SJSA1 (cell line): ENCODE measurements at regions not wholly inside any gene's neighbourhood (a gene's known extent, or its start where the extent isn't known, plus 50 kb on each side); places are given as distances from the start of the nearest gene placed in this dataset.

Experiments
- DNase-seq, 2 experiments: peaks; one replicate each; pipeline ENCODE4 v3.0.0-alpha.2; 2015 to 2020; ENCODE audit warnings: low spot score in 2 of 2, low read depth in 1 of 2
- H3K27ac ChIP-seq: fragments of 250-450 bp; sonication (Bioruptor Pico); 2 replicates; pipeline ENCODE4 v1.5.1; 2020; ENCODE audit warnings: mild to moderate bottlenecking, moderate library complexity
- H3K27me3 ChIP-seq: fragments of 250-450 bp; sonication (Bioruptor Pico); replicated peaks from 2 replicates; pipeline ENCODE4 v1.5.1; 2020; ENCODE audit warnings: mild to moderate bottlenecking, moderate library complexity
- H3K36me3 ChIP-seq: fragments of 250-450 bp; sonication (Bioruptor Pico); 2 replicates; pipeline ENCODE4 v1.5.1; 2020; ENCODE audit warnings: mild to moderate bottlenecking
- H3K4me1 ChIP-seq: fragments of 250-450 bp; sonication (Bioruptor Pico); replicated peaks from 2 replicates; pipeline ENCODE4 v1.6.1; 2021; ENCODE audit warnings: mild to moderate bottlenecking
- H3K4me3 ChIP-seq: fragments of 250-450 bp; sonication (Bioruptor Pico); 2 replicates; pipeline ENCODE4 v1.5.1; 2020; ENCODE audit warnings: mild to moderate bottlenecking
- H3K9me3 ChIP-seq: fragments of 250-450 bp; sonication (Bioruptor Pico); replicated peaks from 2 replicates; pipeline ENCODE4 v1.5.1; 2020; ENCODE audit warnings: mild to moderate bottlenecking

DNA sequence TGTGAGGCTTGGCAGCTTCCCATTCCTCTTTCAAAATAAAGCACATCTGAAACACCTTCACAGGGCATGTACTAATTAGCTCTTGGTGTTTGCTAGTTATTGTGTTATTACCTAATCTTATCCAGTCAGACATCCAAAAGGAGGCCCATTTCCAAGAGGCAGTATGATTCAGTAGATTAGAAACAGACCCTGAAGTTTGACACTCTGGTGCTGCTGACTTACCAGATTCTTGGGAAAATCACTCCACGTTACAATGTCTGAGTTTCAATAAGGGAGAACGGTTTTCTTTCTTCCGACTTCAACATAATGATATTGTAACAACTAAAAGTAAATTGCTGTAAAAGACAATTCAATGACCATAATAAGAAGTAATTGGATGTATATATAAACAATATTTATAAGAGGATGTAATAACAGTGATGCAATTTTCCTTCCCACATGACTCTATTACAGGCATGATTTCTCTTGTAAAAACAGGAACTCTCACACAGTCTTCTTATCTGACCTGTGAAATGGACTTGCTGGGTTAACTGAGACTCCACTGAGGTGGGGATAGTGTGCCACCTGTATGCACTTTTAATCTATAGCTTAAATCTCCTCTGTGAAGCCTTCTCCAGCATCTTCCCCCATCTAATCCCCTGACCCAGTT lies 181.3 kb upstream of the ELL2 start:
- Histone ChIP-seq H3K4me1 (peaks cover 30% of the 10 kb centered on the region), H3K36me3 (no peaks in the 10 kb centered on the region), H3K27me3 (no peaks in the 10 kb centered on the region), H3K27ac (no peak overlapping the region), H3K9me3 (no peaks in the 10 kb centered on the region), H3K4me3 (no peak overlapping the region)
- DNase-seq, result no peak

DNA sequence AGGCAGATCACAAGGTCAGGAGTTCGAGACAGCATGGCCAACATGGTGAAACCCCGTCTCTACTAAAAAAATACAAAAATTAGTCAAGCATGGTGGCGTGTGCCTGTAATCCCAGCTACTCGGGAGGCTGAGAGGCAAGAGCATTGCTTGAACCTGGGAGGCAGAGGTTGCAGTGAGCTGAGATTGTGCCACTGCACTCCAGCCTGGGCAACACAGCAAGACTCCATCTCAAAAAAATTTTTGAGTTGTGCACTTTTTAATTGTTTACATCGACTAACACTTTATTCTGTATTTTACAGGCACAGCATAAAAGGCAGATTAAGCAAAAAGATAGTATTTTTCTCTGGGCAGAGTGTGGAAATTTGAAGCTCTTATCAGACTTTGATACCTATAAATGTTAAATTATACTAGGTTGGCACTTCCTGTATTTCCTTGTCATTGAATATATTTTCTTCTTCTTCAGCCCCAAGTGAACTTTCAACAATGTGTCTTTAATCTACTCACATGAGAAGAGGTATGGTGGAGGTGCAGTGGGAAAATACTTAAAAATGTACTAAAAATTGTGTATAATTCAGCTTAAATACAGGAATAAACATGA lies 180.6 kb upstream of the ELL2 start:
- Histone ChIP-seq H3K9me3 (no peaks in the 10 kb centered on the region), H3K27ac (no peak overlapping the region), H3K4me3 (no peak overlapping the region), H3K27me3 (no peaks in the 10 kb centered on the region), H3K4me1 (peaks cover 30% of the 10 kb centered on the region), H3K36me3 (no peaks in the 10 kb centered on the region)
- no peak for DNase-seq

- Histone ChIP-seq H3K36me3 (no peaks in the 10 kb centered on the region), H3K27ac (no peak overlapping the region), H3K4me3 (no peak overlapping the region), H3K27me3 (no peaks in the 10 kb centered on the region), H3K9me3 (no peaks in the 10 kb centered on the region), H3K4me1 (peaks cover 30% of the 10 kb centered on the region)
- peak in 1 of 2 experiments; percentile 49 for DNase-seq
Measured at GRCh38 chr5:96141749-96142148, 180.1 kb upstream of the ELL2 start.

DNA sequence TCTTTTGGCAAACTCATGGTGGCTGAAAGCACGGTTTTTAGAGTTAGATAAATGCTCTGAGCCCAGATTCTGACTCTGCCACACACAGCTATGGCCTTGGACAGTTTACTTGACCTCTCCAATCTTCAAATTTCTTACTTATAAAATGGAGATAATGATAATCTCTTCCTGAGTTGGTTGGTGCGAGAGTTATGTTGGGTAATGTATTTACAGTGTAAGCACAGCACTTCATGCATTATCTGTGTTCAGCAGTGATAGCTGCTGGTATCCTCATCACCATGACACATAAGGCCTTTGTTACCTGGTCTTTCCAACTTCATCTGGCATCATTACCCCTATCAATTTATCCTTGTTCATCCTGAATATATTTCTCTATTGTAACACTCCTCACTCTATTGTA lies 178.8 kb upstream of the ELL2 start:
- Histone ChIP-seq H3K4me3 (no peak overlapping the region), H3K27ac (no peak overlapping the region), H3K4me1 (peaks cover 24% of the 10 kb centered on the region), H3K9me3 (no peaks in the 10 kb centered on the region), H3K27me3 (no peaks in the 10 kb centered on the region), H3K36me3 (no peaks in the 10 kb centered on the region)
- DNase-seq, result no peak

GRCh38 chr5:96140084-96140483 lies 178.4 kb upstream of the ELL2 start:
- Histone ChIP-seq H3K9me3 (no peaks in the 10 kb centered on the region), H3K27me3 (no peaks in the 10 kb centered on the region), H3K4me1 (peaks cover 24% of the 10 kb centered on the region), H3K36me3 (no peaks in the 10 kb centered on the region), H3K27ac (no peak overlapping the region), H3K4me3 (no peak overlapping the region)
- DNase-seq, result no peak

DNA sequence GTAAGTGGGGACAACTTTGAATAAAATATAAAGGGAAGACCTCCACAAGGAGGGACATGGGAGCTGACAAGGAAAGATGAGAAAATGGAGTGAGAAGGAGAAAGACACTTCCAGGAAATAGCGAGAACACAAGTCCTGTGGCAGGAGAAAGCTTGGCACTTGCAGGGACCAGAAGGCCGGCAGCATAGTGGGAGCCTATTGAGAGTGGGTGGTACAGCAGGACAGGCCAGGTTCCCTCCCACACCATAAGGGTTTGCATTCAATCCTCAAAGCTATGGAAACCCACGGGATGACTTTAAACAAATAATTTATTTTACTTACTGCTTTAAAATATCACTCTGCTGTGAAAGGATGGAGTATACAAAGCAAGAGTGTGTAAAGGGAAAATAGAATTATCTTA lies 173.2 kb upstream of the ELL2 start:
- H3K36me3 ChIP-seq, result no peaks in the 10 kb centered on the region

GRCh38 chr5:96133341-96134079 lies 171.9 kb upstream of the ELL2 start:
- no peaks in the 10 kb centered on the region; the same call in 1 of the 2 replicates for H3K4me1 ChIP-seq
- no peaks in the 10 kb centered on the region for H3K36me3 ChIP-seq
- no peak overlapping the region for H3K27ac ChIP-seq
- H3K27me3 ChIP-seq, result no peaks in the 10 kb centered on the region
- no peak overlapping the region for H3K4me3 ChIP-seq
- DNase-seq, result no peak
- no peaks in the 10 kb centered on the region for H3K9me3 ChIP-seq

More for the DNA sequence above, 173.2 kb upstream of the ELL2 start:
- H3K4me1 ChIP-seq, result no peaks in the 10 kb centered on the region; the same call in 1 of the 2 replicates
- no peak overlapping the region for H3K4me3 ChIP-seq
- no peaks in the 10 kb centered on the region for H3K9me3 ChIP-seq
- no peak for DNase-seq
- no peak overlapping the region for H3K27ac ChIP-seq
- H3K27me3 ChIP-seq, result no peaks in the 10 kb centered on the region

DNA sequence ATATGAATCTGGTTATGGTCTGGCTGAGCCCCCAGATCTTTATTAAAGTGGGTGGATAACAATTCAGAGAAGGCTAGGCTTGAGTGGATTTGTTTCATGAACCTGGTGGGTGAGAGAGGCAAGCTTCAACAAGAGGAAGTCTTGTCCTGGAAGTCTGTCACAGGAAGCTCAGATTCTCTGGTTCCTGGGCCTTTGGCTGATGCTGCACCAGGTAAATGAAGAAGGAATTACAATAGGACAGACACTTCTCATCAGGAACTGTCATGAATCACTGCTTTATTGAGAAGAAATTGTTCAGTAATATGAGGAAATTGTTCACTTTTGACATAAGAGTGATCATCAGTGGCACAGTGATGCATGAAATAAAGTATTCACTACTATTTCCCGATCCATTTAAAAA lies 167.6 kb upstream of the ELL2 start:
- Histone ChIP-seq H3K9me3 (no peaks in the 10 kb centered on the region), H3K27me3 (no peaks in the 10 kb centered on the region), H3K4me1 (no peaks in the 10 kb centered on the region; the same call in 1 of the 2 replicates), H3K4me3 (no peak overlapping the region), H3K36me3 (no peaks in the 10 kb centered on the region), H3K27ac (no peak overlapping the region)
- DNase-seq, result no peak

GRCh38 chr5:96128204-96128864 lies 166.7 kb upstream of the ELL2 start:
- H3K27ac ChIP-seq, result no peak overlapping the region
- no peaks in the 10 kb centered on the region for H3K36me3 ChIP-seq
- no peak overlapping the region for H3K4me3 ChIP-seq
- H3K27me3 ChIP-seq, result no peaks in the 10 kb centered on the region
- H3K4me1 ChIP-seq, result no peaks in the 10 kb centered on the region; the same call in 1 of the 2 replicates
- no peaks in the 10 kb centered on the region for H3K9me3 ChIP-seq
- no peak for DNase-seq

DNA sequence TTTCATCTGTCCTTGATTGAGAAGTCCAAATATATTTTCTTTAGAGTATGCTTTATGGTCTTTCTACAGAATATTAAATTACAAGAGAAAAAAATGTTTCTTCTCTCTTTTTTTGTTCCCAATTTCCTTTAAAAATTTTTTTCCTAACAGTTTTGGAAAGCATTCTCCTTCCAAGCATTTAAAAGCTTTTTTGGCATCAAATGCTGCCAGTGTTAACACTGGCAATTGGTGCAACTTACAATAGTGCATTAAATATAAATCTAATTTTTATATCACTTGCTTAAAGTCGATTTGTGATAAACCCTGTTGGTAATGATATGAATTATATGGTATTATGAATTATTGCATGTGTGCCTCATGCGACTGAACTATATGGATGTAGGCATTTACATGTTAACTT lies 165.9 kb upstream of the ELL2 start:
- H3K36me3 ChIP-seq, result no peaks in the 10 kb centered on the region
- no peaks in the 10 kb centered on the region for H3K4me1 ChIP-seq
- no peak overlapping the region for H3K27ac ChIP-seq
- H3K9me3 ChIP-seq, result no peaks in the 10 kb centered on the region
- no peaks in the 10 kb centered on the region for H3K27me3 ChIP-seq
- H3K4me3 ChIP-seq, result no peak overlapping the region
- no peak for DNase-seq

DNA sequence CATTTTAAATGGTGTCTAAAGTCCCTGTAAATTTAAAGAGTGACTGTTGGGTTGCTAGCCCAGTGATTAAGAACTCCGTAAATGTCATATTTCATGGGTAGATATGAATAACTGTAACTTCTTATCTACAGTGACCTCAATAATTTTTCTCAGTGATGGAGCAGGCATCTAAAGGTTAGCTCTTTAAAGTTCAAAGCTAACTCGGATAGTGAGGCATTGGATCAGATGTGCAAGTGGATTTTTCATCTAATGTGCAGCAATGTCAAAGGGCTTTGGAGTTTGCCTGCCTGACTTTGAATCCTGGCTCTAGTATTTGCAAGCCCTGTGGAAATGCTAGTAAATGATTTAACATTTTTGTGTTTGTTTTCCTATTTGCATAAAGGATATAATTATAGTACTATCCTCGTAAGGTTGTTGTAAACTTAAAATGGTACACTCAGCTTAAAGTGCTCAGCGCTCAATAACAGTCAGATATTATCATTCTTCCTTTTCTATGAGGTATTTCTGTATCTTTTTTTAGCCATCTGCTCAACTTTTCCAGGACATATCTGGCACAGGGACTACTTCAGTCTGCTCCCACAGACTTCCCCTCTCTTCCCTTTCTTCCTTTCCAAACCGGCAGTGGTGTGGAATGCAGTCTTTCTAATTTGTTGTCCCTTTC lies 163.7 kb upstream of the ELL2 start:
- no peak overlapping the region for H3K27ac ChIP-seq
- no peaks in the 10 kb centered on the region for H3K9me3 ChIP-seq
- no peak for DNase-seq
- no peaks in the 10 kb centered on the region for H3K4me1 ChIP-seq
- no peaks in the 10 kb centered on the region for H3K27me3 ChIP-seq
- H3K36me3 ChIP-seq, result no peaks in the 10 kb centered on the region
- no peak overlapping the region for H3K4me3 ChIP-seq

DNA sequence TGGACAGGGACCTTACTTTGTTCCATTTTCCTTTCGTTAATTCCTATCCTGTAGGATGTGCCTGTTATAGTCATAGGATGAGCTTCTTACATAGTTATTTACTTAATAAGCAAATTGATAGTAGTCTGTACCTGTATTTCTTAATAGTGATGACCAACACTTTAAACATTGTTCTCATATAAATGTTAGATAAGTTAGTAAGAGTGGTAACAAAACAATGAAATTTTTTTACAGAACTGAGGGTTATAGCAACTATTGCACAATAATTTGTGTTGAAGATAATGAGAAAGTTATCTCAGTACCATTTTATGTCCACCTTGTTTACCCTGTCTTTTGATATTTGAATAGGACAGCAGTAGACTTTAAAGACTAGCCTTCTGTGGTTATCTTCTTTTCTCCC lies 162.9 kb upstream of the ELL2 start:
- H3K27ac ChIP-seq, result no peak overlapping the region
- H3K36me3 ChIP-seq, result no peaks in the 10 kb centered on the region
- no peak for DNase-seq
- no peaks in the 10 kb centered on the region for H3K9me3 ChIP-seq
- no peak overlapping the region for H3K4me3 ChIP-seq
- H3K4me1 ChIP-seq, result no peaks in the 10 kb centered on the region
- no peaks in the 10 kb centered on the region for H3K27me3 ChIP-seq

- DNase-seq, result no peak
- Histone ChIP-seq H3K4me1 (peaks cover 7% of the 10 kb centered on the region), H3K27me3 (no peaks in the 10 kb centered on the region)
Measured at GRCh38 chr5:96123418-96123817, 161.8 kb upstream of the ELL2 start.

More at GRCh38 chr5:96123418-96123817, 161.8 kb upstream of the ELL2 start:
- Histone ChIP-seq H3K4me3 (no peak overlapping the region), H3K27ac (no peak overlapping the region), H3K9me3 (no peaks in the 10 kb centered on the region), H3K36me3 (no peaks in the 10 kb centered on the region)
